Sigmoid colon (tissue), 6 donors: ENCODE measurements at regions not wholly inside any gene's neighbourhood (a gene's known extent, or its start where the extent isn't known, plus 50 kb on each side); places are given as distances from the start of the nearest gene placed in this dataset.

ENCODE experiments used
- DNase-seq: peaks from one replicate; pipeline ENCODE4 v3.0.0-alpha.2; 2019
- H3K27ac ChIP-seq, 4 donors: fragments of 200-600 bp; sonication (generic); one replicate each; pipeline ENCODE4 v1.5.1; 2016 to 2019; ENCODE audit warnings: mild to moderate bottlenecking in 1 of 4
- H3K27me3 ChIP-seq, 3 donors: fragments of 200-600 bp; sonication (generic); one replicate each; pipeline ENCODE4 v1.5.1; 2019; ENCODE audit warnings: mild to moderate bottlenecking in 1 of 3
- H3K36me3 ChIP-seq, 4 donors: fragments of 200-600 bp; sonication (generic); one replicate each; pipeline ENCODE4 v1.5.1; 2016 to 2019
- H3K4me1 ChIP-seq, 4 donors: fragments of 200-600 bp; sonication (generic); one replicate each; pipeline ENCODE4 v1.5.1; 2017 to 2019
- H3K4me3 ChIP-seq, 4 donors: fragments of 200-600 bp; sonication (generic); one replicate each; pipeline ENCODE4 v1.5.1; 2017 to 2019; ENCODE audit warnings: mild to moderate bottlenecking in 2 of 4, moderate library complexity in 1 of 4
- H3K9me3 ChIP-seq, 4 donors: fragments of 200-600 bp in 3 of 4; sonication (generic) in 3 of 4; one replicate each; pipeline versions ENCODE4 v1.5.1 to v1.6.1; 2013 to 2019
- CTCF ChIP-seq, 4 experiments: fragments of 450-650 bp in 3 of 4; fragments of 200-600 bp in 1 of 4; IDR thresholded peaks; one replicate each; pipeline ENCODE4 v1.5.1; 2016 to 2019; ENCODE audit warnings: antibody characterized with exemption in 4 of 4, mild to moderate bottlenecking in 3 of 4, moderate library complexity in 2 of 4
- EP300 ChIP-seq, 4 donors: sonication (generic); formaldehyde crosslinking; IDR thresholded peaks; one replicate each; pipeline ENCODE4 v1.6.1; 2017; ENCODE audit warnings: antibody characterized with exemption in 4 of 4
- POLR2A ChIP-seq, 2 donors: fragments of 450-650 bp; IDR thresholded peaks; one replicate each; pipeline ENCODE4 v1.6.1; 2016; ENCODE audit warnings: antibody characterized with exemption in 2 of 2, mild to moderate bottlenecking in 2 of 2, moderate library complexity in 2 of 2
- POLR2AphosphoS5 ChIP-seq, 4 donors: sonication (generic); formaldehyde crosslinking; IDR thresholded peaks; one replicate each; pipeline ENCODE4 v1.6.1; 2017; ENCODE audit warnings: antibody characterized with exemption in 4 of 4
- WGBS, 2 donors: extraction: QIAGEN DNeasy Blood & Tissue Kit; methylation state at CpG; one replicate each; pipeline ENCODE4 v1.1.7; 2013; 5-methylcytosine and 5-hydroxymethylcytosine counted together
- intact Hi-C: fragments of 100-400 bp; cut with DNase I; formaldehyde crosslinking; loops from one replicate; pipeline ENCODE4 v1.15.1; 2023
- donor health status: healthy with polysubstance abuse.
- donor health status: healthy.

DNA sequence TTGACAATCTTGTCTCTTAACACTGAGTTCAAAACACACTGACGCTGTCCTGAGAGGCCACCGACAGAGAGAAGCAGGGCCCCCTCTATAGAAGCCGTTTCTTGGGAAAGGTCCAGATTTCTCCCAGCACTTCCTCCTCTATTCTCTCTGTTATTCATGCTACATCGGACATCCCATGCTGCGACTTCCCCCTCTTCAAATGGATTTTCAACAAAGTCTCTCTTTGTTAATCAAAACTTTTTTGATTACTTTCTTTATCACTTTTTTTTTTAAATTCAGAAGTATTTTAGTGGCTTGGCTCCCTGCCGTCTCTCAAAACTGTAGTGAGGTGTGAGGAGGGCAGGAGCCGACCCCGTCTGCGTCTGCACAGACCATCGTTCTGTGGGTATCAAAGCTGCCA is 298.9 kb upstream of the PITRM1 start:
- TF ChIP-seq EP300 (IDR thresholded peaks at IDR 0.05) (no peak), CTCF (IDR thresholded peaks at IDR 0.05) (no peak), POLR2A (IDR thresholded peaks at IDR 0.05) (no peak), POLR2AphosphoS5 (IDR thresholded peaks at IDR 0.05) (no peak)
- H3K27ac ChIP-seq, result peak overlapping the region; percentile 85 to 91 (median 90)
- DNase-seq, result no peak
- H3K27me3 ChIP-seq, result no peaks in the 10 kb centered on the region
- intact Hi-C loops, result loop anchor here (5.0 kb wide), 2 partner anchors 179 to 591 kb away; no protein-coding TSS in a partner anchor
- H3K4me1 ChIP-seq, result peaks cover 0 to 65% (median 62%) of the 10 kb centered on the region in 4 donors
- no peaks in the 10 kb centered on the region for H3K9me3 ChIP-seq
- no peaks in the 10 kb centered on the region for H3K36me3 ChIP-seq
- H3K4me3 ChIP-seq, result no peak overlapping the region
- 79 to 85% methylated on average over 10 of the region's 10 CpGs for WGBS, 2 donors

- intact Hi-C loops, result loop anchor here (5.0 kb wide), 2 partner anchors 178 to 592 kb away; no protein-coding TSS in a partner anchor
- Histone ChIP-seq H3K4me1 (peaks cover 0 to 73% (median 73%) of the 10 kb centered on the region in 4 donors), H3K27ac (peak overlapping the region; percentile 83 to 91 (median 90)), H3K9me3 (no peaks in the 10 kb centered on the region), H3K36me3 (no peaks in the 10 kb centered on the region), H3K4me3 (no peak overlapping the region), H3K27me3 (no peaks in the 10 kb centered on the region)
- no peak for DNase-seq
- TF ChIP-seq POLR2A (IDR thresholded peaks at IDR 0.05) (no peak), CTCF (IDR thresholded peaks at IDR 0.05) (no peak), EP300 (IDR thresholded peaks at IDR 0.05) (no peak), POLR2AphosphoS5 (IDR thresholded peaks at IDR 0.05) (no peak)
- WGBS, 2 donors, result 91 to 96% methylated on average over 11 of the region's 11 CpGs
Measured at GRCh38 chr10:3470191-3470590, 297.6 kb upstream of the PITRM1 start.

DNA sequence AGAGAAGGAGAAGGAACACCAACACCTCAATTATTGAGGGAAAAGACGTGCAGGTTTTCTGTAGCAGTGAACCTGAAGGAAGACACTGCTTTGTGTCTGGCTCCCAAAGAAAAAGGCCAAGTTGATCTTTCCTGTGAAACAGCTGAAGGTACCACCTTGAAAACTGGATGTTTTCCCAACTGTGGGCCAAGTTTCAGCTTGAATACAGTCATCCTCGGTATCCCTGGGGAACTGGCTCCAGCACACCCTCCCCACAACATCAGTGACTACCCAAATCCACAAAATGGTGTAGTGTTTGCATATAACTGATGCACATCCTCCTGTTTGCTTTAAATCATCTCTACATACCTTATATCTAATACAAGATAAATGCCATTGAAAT is 297.0 kb upstream of the PITRM1 start:
- Histone ChIP-seq H3K9me3 (no peaks in the 10 kb centered on the region), H3K36me3 (no peaks in the 10 kb centered on the region), H3K27me3 (no peaks in the 10 kb centered on the region), H3K4me1 (peaks cover 0 to 79% (median 78%) of the 10 kb centered on the region in 4 donors), H3K27ac (peak overlapping the region; percentile 83 to 91 (median 90)), H3K4me3 (no peak overlapping the region)
- DNase-seq, result no peak
- WGBS, 2 donors, result 77 to 85% methylated on average over 2 of the region's 2 CpGs
- intact Hi-C loops, result loop anchor here (5.0 to 10.0 kb wide), 4 partner anchors 177 to 1195 kb away; no protein-coding TSS in a partner anchor
- no peak for TF ChIP-seq EP300 (IDR thresholded peaks at IDR 0.05)
- TF ChIP-seq POLR2A (IDR thresholded peaks at IDR 0.05), result no peak
- no peak for TF ChIP-seq POLR2AphosphoS5 (IDR thresholded peaks at IDR 0.05)
- no peak for TF ChIP-seq CTCF (IDR thresholded peaks at IDR 0.05)

DNA sequence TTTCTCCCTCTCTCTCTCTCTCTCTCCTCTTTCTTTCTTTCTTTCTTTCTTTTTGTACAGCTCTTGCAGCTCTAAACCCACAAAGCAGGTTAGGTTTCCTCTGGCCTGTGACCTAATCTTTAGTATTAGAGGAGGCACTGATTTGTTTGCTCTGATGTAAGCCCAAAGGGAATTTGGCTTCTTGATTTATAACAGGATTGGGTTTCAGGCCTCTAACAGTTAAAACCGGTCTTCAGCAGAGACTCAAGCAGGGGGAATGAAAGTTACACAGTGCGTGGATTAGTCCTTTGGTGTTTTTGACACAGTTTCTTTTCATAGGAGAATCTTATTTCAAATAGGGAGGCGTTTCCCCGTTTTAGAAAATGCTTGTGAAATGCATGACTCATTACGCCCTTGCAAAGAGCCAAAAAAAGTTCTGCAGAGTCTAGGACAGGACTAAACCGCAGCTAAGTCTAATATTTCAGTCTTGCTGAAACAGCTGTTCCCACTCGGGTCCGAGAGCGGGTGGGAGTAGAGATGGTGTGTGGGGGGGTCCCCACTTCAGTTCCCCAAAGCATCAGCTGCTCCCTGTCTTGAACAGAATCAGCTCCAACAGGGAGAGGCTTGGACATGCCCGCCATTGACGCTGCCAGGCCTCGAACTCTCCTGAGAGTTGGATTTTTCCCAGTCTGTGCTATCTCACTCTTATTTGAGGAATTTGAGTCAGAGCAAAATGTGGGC is 296.5 kb upstream of the PITRM1 start:
- peaks cover 0 to 79% (median 78%) of the 10 kb centered on the region in 4 donors for H3K4me1 ChIP-seq
- 63 to 76% methylated on average over 12 of the region's 12 CpGs for WGBS, 2 donors
- no peaks in the 10 kb centered on the region for H3K36me3 ChIP-seq
- no peaks in the 10 kb centered on the region for H3K9me3 ChIP-seq
- peak overlapping the region; percentile 83 to 91 (median 90) for H3K27ac ChIP-seq
- H3K4me3 ChIP-seq, result peak overlapping the region in 1 of 4 donors; percentile 5
- DNase-seq, result peak; percentile 77
- no peaks in the 10 kb centered on the region for H3K27me3 ChIP-seq
- peak; percentile 55 to 79 (median 74) for TF ChIP-seq POLR2AphosphoS5 (IDR thresholded peaks at IDR 0.05)
- peak in 1 of 2 donors; percentile 30 for TF ChIP-seq POLR2A (IDR thresholded peaks at IDR 0.05)
- peak in 2 of 4 donors; percentile 33 to 68 for TF ChIP-seq EP300 (IDR thresholded peaks at IDR 0.05)
- TF ChIP-seq CTCF (IDR thresholded peaks at IDR 0.05), result no peak
- intact Hi-C loops, result loop anchor here (5.0 to 10.0 kb wide), 2 partner anchors 313 to 1196 kb away; no protein-coding TSS in a partner anchor
